BLaER1 (cell line): ENCODE measurements at regions not wholly inside any gene's neighbourhood (a gene's known extent, or its start where the extent isn't known, plus 50 kb on each side); places are given as distances from the start of the nearest gene placed in this dataset.
"Not testable (repeated sequence)": the region's sequence is repeated elsewhere in the genome, so short reads cannot be mapped to it uniquely, and the experiment has no call there.

ENCODE experiments used
- H3K27ac ChIP-seq: shearing (Covaris generic); formaldehyde crosslinking; 2 replicates; pipeline ENCODE4 v1.8.1; 2022
- H3K27me3 ChIP-seq: shearing (Covaris generic); formaldehyde crosslinking; 2 replicates; pipeline ENCODE4 v1.8.1; 2022
- H3K36me3 ChIP-seq: shearing (Covaris generic); formaldehyde crosslinking; 2 replicates; pipeline ENCODE4 v1.8.1; 2022
- H3K4me1 ChIP-seq: shearing (Covaris generic); formaldehyde crosslinking; 2 replicates; pipeline ENCODE4 v1.8.1; 2022
- H3K4me2 ChIP-seq: shearing (Covaris generic); formaldehyde crosslinking; 2 replicates; pipeline ENCODE4 v1.8.1; 2022
- H3K4me3 ChIP-seq: shearing (Covaris generic); formaldehyde crosslinking; 2 replicates; pipeline ENCODE4 v1.8.1; 2022
- H3K9ac ChIP-seq: shearing (Covaris generic); formaldehyde crosslinking; 2 replicates; pipeline ENCODE4 v1.8.1; 2022
- H3K9me3 ChIP-seq: shearing (Covaris generic); formaldehyde crosslinking; 2 replicates; pipeline ENCODE4 v1.8.1; 2022
- H4K20me1 ChIP-seq: shearing (Covaris generic); formaldehyde crosslinking; 2 replicates; pipeline ENCODE4 v1.8.1; 2022
- Cebpa-rat ChIP-seq: shearing (Covaris generic); IDR thresholded peaks from 2 replicates; pipeline ENCODE4 v1.8.1; 2022

GRCh38 chr2:167783261-167784083 lies 463.9 kb downstream of the STK39 start:
- no peak overlapping the region for H3K27ac ChIP-seq
- H3K4me2 ChIP-seq = no peak overlapping the region
- H3K4me1 ChIP-seq = no peaks in the 10 kb centered on the region
- H4K20me1 ChIP-seq = no peaks in the 10 kb centered on the region
- H3K9me3 ChIP-seq = no peaks in the 10 kb centered on the region
- no peak overlapping the region for H3K9ac ChIP-seq
- H3K27me3 ChIP-seq = no peaks in the 10 kb centered on the region
- H3K36me3 ChIP-seq = no peaks in the 10 kb centered on the region
- no peak overlapping the region for H3K4me3 ChIP-seq
- no peak for TF ChIP-seq Cebpa-rat

GRCh38 chr2:167781629-167782028 lies 465.8 kb downstream of the STK39 start:
- not testable (repeated sequence) for H3K4me3 ChIP-seq, H3K27me3 ChIP-seq, H3K36me3 ChIP-seq, H4K20me1 ChIP-seq, H3K9ac ChIP-seq, H3K27ac ChIP-seq, H3K9me3 ChIP-seq, H3K4me2 ChIP-seq, H3K4me1 ChIP-seq

DNA sequence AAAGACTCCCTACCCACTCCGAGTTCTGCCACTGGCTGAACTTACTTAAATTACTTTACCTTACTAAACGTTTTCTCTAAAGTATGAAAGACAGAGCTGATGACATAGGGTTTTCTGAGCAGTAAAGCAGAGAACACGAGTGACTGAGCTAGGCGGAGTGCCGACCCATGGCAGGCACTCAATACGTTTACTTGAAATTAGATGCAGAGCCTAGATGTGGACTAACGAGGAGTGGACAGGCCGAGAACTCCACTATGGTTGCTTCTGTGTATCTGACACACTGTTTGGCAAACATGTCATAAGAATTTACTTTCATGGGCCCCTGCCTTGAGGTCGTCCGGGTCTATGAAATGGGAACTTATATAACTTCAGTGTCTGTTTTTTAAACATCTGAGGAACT lies 471.0 kb downstream of the STK39 start:
- H3K4me2 ChIP-seq = no peak overlapping the region
- no peaks in the 10 kb centered on the region for H3K36me3 ChIP-seq
- H3K9ac ChIP-seq = no peak overlapping the region
- H3K4me1 ChIP-seq = no peaks in the 10 kb centered on the region
- no peak for TF ChIP-seq Cebpa-rat
- no peaks in the 10 kb centered on the region for H3K9me3 ChIP-seq
- no peaks in the 10 kb centered on the region for H3K27me3 ChIP-seq
- no peak overlapping the region for H3K4me3 ChIP-seq
- no peaks in the 10 kb centered on the region for H4K20me1 ChIP-seq
- no peak overlapping the region for H3K27ac ChIP-seq

DNA sequence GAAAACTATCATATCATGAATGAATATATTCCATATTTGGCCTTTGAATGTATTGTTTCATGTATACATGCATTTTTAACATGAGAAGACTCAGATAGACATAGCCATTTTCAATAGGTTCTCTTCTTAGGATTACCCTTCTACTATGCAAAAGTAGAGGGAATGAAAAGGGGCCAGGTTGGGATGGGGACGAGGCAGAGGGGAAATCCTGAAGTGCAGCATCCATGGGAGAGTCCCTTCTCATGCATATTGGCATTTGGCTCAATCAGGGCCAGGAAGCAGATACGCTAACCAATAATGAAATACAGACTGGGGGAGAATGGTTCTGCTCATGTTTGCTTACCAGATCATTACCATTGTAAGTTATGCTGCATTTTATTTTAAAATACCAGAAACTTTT lies 475.8 kb downstream of the STK39 start:
- Histone ChIP-seq H3K9me3 (no peaks in the 10 kb centered on the region), H3K4me1 (no peaks in the 10 kb centered on the region), H3K9ac (no peak overlapping the region), H3K4me2 (no peak overlapping the region), H3K36me3 (no peaks in the 10 kb centered on the region), H4K20me1 (no peaks in the 10 kb centered on the region), H3K27ac (no peak overlapping the region), H3K27me3 (no peaks in the 10 kb centered on the region), H3K4me3 (no peak overlapping the region)
- no peak for TF ChIP-seq Cebpa-rat

DNA sequence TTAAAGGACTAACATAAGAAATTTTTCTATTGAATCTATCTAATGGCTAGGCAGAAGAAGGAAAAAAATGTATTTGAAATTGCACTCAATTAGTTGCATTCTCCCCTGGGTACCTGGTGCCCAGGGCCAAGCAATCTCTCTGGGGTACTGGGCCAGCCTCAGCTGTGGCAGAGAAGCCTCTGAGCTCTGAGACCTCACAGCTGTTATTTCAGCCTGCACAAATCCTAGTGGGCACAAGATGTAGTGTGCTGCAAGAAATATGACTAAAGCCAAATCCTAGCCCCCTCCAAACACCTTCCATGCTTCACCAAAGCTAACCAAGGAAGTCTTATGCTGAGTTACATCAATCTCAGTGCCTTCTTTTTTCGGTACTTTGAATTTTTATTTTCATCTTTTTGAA lies 478.4 kb downstream of the STK39 start:
- Histone ChIP-seq H3K9ac (no peak overlapping the region), H3K4me2 (no peak overlapping the region), H3K9me3 (no peaks in the 10 kb centered on the region), H3K36me3 (no peaks in the 10 kb centered on the region), H4K20me1 (no peaks in the 10 kb centered on the region), H3K27me3 (no peaks in the 10 kb centered on the region), H3K27ac (no peak overlapping the region), H3K4me1 (no peaks in the 10 kb centered on the region), H3K4me3 (no peak overlapping the region)
- no peak for TF ChIP-seq Cebpa-rat

GRCh38 chr2:167767830-167768229 lies 479.6 kb downstream of the STK39 start:
- no peak overlapping the region for H3K27ac ChIP-seq
- H3K4me2 ChIP-seq = no peak overlapping the region
- no peaks in the 10 kb centered on the region for H3K4me1 ChIP-seq
- no peak overlapping the region for H3K9ac ChIP-seq
- no peaks in the 10 kb centered on the region for H4K20me1 ChIP-seq
- H3K9me3 ChIP-seq = no peaks in the 10 kb centered on the region
- no peak overlapping the region for H3K4me3 ChIP-seq
- no peak for TF ChIP-seq Cebpa-rat
- no peaks in the 10 kb centered on the region for H3K36me3 ChIP-seq
- H3K27me3 ChIP-seq = no peaks in the 10 kb centered on the region

GRCh38 chr2:167764772-167765341 lies 482.5 kb downstream of the STK39 start:
- TF ChIP-seq Cebpa-rat = no peak
- H3K9me3 ChIP-seq = no peaks in the 10 kb centered on the region
- H4K20me1 ChIP-seq = no peaks in the 10 kb centered on the region
- no peak overlapping the region for H3K9ac ChIP-seq
- H3K4me1 ChIP-seq = no peaks in the 10 kb centered on the region
- H3K27me3 ChIP-seq = no peaks in the 10 kb centered on the region
- H3K4me3 ChIP-seq = no peak overlapping the region
- H3K36me3 ChIP-seq = no peaks in the 10 kb centered on the region
- H3K4me2 ChIP-seq = no peak overlapping the region
- H3K27ac ChIP-seq = no peak overlapping the region

- Histone ChIP-seq H3K4me1 (no peaks in the 10 kb centered on the region), H3K4me2 (no peak overlapping the region), H3K9me3 (no peaks in the 10 kb centered on the region), H3K27ac (no peak overlapping the region), H3K36me3 (no peaks in the 10 kb centered on the region), H3K27me3 (no peaks in the 10 kb centered on the region), H3K9ac (no peak overlapping the region), H3K4me3 (no peak overlapping the region), H4K20me1 (no peaks in the 10 kb centered on the region)
- no peak for TF ChIP-seq Cebpa-rat
Observed at GRCh38 chr2:167761465-167762136, 485.8 kb downstream of the STK39 start.

DNA sequence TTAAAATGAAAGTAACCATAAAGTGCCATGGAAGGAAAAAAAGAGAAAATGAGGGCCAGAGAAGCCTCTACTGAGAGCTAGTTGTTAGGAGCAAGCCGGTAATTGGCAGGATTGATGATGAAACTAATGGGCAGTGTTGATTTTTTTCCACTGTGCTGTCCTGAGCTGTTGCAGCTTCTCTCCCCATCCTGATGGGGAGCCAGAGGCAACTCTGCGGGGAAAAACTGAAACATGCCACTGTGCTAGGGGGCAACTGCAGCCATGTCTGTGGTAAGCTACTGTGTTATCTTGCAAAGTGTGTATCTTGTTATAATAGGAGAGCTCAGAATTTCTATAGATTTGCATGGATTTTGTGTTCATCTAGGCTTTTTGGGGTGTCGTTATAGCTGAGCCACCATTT lies 487.9 kb downstream of the STK39 start:
- no peak overlapping the region for H3K4me3 ChIP-seq
- H4K20me1 ChIP-seq = no peaks in the 10 kb centered on the region
- H3K27ac ChIP-seq = no peak overlapping the region
- H3K27me3 ChIP-seq = no peaks in the 10 kb centered on the region
- TF ChIP-seq Cebpa-rat = no peak
- H3K9ac ChIP-seq = no peak overlapping the region
- H3K4me2 ChIP-seq = no peak overlapping the region
- no peaks in the 10 kb centered on the region for H3K36me3 ChIP-seq
- no peaks in the 10 kb centered on the region for H3K9me3 ChIP-seq
- H3K4me1 ChIP-seq = no peaks in the 10 kb centered on the region

- Histone ChIP-seq H4K20me1 (no peaks in the 10 kb centered on the region), H3K4me2 (no peak overlapping the region), H3K4me1 (no peaks in the 10 kb centered on the region), H3K9me3 (no peaks in the 10 kb centered on the region), H3K4me3 (no peak overlapping the region), H3K36me3 (no peaks in the 10 kb centered on the region), H3K27ac (no peak overlapping the region), H3K27me3 (no peaks in the 10 kb centered on the region), H3K9ac (no peak overlapping the region)
- no peak for TF ChIP-seq Cebpa-rat
Observed at GRCh38 chr2:167758292-167758691, 489.1 kb downstream of the STK39 start.
